ENCODE measurements at regions not wholly inside any gene's neighbourhood (a gene's known extent, or its start where the extent isn't known, plus 50 kb on each side); places are given as distances from the start of the nearest gene placed in this dataset.

DNA sequence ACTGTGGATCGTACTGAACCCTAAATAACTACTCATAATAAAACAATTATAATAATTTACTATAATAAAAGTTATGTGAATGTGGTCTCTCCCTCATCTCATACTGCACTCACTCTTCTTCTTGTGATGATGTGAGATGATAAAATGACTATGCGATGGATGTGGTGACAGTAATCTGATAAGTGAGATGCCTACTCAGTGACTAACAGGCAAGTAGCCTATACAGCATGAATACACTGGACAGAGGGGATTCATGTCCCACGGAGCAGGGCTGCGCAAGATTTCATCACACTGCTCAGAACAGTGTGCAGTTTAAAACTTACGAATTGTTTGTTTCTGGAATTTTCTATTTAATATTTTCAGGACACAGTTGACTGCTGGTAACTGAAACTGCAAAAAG is 304.0 kb downstream of the DUSP10 start:
- no peak for TF ChIP-seq POLR2AphosphoS5 (IDR thresholded peaks at IDR 0.05; ENCODE audit: insufficient read depth, low read depth, low read length)
- no peak for TF ChIP-seq POLR2A (IDR thresholded peaks at IDR 0.05; ENCODE audit: low read depth, low read length)
- TF ChIP-seq, protein P1, sequence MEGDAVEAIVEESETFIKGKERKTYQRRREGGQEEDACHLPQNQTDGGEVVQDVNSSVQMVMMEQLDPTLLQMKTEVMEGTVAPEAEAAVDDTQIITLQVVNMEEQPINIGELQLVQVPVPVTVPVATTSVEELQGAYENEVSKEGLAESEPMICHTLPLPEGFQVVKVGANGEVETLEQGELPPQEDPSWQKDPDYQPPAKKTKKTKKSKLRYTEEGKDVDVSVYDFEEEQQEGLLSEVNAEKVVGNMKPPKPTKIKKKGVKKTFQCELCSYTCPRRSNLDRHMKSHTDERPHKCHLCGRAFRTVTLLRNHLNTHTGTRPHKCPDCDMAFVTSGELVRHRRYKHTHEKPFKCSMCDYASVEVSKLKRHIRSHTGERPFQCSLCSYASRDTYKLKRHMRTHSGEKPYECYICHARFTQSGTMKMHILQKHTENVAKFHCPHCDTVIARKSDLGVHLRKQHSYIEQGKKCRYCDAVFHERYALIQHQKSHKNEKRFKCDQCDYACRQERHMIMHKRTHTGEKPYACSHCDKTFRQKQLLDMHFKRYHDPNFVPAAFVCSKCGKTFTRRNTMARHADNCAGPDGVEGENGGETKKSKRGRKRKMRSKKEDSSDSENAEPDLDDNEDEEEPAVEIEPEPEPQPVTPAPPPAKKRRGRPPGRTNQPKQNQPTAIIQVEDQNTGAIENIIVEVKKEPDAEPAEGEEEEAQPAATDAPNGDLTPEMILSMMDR (IDR thresholded peaks at IDR 0.05; ENCODE audit: extremely low read depth in 1 of 2, insufficient read depth in 1 of 2, low read depth in 1 of 2, low read length in 2 of 2) = no peak
- TF ChIP-seq, protein P2, sequence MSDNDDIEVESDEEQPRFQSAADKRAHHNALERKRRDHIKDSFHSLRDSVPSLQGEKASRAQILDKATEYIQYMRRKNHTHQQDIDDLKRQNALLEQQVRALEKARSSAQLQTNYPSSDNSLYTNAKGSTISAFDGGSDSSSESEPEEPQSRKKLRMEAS (IDR thresholded peaks at IDR 0.05; ENCODE audit: insufficient read depth, insufficient read length) = no peak
